ENCODE measurements at regions not wholly inside any gene's neighbourhood (a gene's known extent, or its start where the extent isn't known, plus 50 kb on each side); places are given as distances from the start of the nearest gene placed in this dataset.

DNA sequence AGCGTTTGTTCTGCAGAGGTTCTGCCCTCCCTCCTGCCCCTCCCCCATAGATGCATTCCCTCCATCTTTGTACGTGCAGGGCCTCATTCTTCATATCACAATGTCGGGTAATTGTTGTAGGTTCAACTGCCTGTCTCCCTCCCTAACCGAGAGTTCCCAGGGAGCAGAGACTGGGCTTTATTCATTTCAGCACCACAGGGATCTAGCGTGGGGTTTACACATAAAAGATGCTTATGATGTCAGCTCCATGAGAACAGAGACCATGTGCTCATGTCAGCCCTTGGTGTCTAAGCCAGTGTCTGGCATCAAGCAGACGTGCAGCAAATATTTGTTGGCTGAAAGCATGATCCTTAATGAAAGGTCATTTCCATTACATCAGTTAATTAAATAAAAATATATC, 298.9 kb upstream of the TRIB2 start:
- no peak for DNase-seq (ENCODE audit: low read depth)

DNA sequence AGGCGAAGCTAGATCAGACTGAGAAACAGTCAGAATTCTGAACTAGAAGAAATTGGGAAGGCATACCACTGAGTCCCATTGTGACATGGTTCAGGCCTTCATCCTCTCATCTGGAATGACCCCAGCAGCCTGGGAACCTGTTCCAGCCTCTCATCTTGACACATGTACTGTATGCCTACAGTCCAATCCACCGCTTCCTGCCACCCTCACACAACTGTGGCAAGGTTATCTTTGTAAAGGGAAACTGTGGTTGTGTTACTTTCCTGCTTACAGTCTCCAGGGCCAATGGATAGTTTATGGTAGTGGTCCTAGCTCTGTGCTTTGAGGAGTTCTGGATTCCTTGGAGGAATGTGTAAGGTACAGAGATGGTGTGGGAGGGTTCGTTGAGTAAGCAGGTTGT, 296.9 kb upstream of the TRIB2 start:
- no peak for DNase-seq (ENCODE audit: low read depth)

DNA sequence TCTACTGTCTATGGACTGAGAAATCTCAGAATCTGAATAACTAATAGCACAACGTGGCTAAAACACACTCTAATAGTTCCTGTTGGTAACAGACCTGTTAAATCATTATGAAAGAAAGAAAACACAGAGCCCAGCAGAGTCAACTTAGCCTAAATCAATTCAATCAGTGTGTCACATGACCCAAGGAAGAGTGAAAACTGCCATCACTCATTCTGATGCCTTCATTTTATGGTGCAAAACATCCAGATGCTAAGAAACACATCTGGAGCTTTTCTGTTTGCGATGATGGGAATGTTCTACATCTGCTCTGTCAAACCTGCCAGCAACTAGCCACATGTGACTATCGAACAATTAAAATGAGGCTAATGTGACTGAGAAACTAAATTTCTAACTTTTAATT, 295.7 kb upstream of the TRIB2 start:
- no peak for DNase-seq (ENCODE audit: low read depth)

DNA sequence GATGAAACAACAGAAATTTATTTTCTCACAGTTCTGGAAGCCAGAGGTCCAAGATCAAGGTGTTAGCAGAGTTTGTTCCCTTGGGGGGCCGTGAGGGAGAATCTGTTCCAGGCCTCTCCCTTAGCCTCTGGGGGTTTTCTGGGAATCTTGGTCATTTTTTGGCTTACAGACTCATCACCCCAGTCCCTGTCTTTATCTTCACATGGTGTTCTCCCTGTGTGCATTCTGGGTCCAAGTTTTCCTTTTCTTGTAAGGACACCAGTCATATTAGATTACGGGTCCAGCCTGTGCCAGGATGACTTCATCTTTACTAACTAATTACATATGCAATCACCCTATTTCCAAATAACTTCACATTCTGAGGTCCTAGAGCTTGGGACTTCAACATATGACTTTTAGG, 292.5 kb upstream of the TRIB2 start:
- no peak for DNase-seq (ENCODE audit: low read depth)

DNA sequence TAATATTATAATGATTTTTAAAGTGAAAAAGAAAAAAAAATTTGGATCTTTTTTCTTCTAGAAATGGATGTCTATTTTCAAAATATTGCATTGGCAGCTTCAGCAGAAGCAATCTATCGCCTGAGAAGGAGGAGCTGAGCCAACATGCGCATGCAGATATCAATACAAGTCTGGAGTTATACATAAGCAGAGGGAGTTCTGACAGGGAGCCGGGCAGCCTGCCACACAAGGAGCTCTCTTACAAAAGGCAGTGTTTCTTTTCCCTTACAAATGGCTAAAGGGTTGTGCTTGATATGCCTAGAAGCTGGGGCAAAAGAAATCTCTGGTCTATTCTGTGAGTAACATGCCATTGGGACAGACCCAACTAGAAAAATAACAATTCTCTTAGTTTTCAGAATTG, 291.9 kb upstream of the TRIB2 start:
- DNase-seq (ENCODE audit: low read depth) = no peak

DNA sequence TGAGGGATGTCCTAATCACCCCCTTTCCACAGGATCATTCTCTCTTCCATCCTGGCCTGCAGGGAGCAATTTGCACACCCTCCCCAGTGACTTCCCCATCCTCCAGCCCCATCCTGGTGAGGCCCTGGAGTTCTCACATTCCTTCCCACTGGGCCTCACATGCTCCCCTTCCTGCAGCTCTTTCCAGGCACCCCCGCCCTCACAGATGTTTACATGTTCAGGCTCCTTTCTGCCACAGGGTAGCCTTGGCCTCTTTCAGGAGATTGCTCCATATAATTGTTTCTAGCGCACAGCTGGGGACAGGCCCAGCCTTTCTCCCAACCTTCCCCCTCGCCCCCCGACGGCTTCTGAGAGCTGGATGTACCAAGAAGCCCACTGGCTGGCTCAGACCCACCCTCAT, 288.4 kb upstream of the TRIB2 start:
- no peak for DNase-seq (ENCODE audit: low read depth)

DNA sequence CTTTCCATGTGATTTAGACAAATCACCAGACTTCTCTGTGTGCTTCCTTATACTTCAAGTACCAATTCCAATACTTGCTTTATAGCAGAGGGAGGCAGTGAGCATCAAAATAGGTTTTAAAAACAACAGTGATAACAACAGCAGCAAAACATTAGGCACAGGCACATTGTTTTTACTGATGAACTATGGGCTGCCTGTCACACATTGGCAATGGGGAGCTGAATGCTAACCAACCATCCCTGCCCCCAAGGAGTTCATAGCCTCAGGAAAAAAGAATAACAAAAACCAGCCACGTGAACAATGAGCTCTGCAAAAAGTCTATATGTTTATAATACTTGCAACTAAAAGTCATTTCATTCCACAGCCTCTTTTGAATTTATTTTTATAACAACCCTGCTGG, 287.9 kb upstream of the TRIB2 start:
- no peak for DNase-seq (ENCODE audit: low read depth)

DNA sequence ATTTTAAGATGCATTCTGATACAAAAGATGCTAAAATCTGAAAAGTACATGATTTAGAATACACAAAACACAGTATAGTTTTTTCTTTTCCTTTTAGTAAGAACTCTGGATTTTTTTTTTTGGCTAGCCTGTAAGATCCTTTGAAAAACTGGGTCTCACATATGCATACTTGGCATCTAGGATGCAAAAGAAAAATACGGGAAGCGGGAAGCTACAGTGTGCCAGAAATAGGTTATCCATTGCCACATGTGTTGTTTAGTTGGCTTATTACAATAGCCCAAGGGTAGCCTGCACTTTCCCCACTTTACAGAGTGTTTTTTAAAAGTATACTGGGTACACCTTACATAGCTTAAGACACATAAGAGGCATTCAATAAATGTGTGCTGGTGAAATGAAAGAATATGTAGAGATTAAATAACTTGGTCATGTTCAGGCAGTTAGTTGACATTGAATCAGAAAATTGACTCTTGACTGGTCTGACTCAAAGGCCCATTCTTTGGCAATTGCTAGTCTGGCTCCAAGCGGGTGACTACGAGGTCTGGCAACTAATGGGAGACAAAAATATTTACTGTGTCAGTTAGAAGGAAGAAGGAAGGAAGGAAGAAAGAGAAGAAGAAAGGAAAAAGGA, 286.8 kb upstream of the TRIB2 start:
- no peak for DNase-seq (ENCODE audit: low read depth)

DNA sequence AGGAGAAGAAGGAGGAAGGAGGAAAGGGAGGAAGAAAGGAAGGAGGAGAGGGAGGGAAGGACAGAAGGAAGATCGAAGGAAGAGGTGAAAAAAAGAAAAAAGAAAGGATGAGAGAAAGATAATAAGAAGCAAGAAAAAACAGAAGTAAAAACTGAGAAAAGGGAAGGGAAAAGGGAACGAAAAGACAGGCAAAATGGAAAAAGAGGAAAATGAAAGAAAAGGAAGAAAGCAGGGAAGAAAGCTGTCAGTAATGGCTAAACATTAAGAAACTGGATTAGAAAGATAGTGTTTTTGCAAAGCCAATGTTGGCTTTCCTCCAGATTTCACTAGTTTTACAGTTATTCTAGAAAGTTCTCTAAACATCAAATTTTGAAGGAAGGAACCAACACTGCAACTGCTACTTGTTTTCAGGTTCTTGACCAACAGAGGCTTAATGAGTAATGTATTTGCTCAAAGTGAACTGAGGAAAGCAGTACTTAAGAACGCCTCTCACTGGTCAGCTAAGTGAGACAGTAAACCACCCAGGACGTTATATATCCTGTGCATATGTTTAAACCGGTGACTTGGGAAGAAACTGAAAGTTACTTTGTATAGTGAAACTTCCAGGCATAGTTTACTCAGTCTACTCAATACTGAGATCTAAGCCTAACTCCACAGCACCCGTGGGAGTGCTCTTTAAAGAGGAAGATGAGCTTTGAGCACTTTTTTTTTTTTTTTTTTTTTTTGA, 286.2 kb upstream of the TRIB2 start:
- DNase-seq (ENCODE audit: low read depth) = no peak

DNA sequence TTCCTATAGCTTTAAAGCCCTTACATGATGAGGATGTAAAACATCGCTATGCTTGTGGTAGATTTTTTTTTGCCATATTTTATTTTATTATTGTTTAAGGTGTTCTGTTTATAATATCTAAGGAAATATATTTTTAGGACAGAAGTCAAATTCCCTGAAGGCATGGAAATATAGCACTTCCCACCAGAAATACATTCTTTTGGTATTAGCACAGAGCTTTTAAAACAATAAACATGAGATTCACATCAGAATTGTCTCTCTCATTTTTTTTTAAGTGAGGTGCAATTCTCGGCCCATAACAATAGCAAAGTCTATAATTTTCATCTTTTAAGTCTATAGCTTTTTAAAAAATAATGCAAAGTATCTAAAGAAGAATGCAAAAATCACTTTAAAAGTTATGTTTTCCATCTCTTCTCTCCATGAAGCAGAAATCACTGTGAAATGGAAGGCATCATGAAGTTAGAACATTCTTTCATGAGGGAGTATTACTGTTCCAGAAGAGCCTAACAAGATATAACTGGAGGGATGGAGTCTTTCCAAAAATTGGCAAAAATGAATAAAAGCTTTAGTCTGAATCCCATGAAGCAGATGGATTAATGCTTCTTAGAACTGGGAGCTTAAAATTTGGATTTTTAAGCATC, 283.6 kb upstream of the TRIB2 start:
- DNase-seq (ENCODE audit: low read depth) = no peak

DNA sequence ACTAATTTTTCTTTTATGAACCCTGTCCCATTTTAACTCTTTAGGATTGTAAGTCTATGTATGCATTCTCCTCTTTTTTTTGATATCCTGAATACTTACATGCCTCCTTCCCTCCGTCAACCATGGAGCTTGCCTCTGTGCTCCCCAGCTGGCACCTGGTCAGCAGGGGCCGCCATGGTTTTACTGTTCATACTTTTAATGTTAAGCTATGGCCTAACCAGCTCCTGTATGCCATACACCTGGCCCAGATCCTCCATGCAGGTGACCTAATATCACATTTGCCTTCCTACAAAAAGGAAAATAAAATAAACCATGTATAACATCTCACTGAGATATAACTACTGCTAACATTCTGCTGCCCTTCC, 283.1 kb upstream of the TRIB2 start:
- no peak for DNase-seq (ENCODE audit: low read depth)

DNA sequence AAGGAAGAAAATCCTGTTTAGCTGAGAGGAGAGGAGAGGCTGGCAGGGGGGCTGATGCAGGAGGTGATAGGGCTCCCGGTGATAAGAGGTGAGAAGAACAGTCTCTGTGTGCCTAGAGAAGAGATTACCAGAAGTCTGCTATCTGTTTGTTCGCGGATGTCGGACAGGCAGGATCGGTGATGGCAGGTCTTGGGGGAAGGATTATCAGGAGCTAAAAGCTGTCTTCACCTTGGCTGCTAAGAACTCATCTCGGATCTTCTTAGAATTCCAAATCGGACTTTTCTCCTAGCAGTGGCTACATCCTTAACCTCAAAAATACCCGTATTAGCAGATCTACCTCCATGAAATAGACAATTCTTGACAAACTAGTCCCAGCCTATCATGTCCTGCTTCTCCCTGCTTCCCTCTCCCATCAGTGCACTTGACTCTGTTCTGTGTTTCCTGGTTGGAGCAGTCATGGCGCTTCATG, 282.1 kb upstream of the TRIB2 start:
- no peak for DNase-seq (ENCODE audit: low read depth)

DNA sequence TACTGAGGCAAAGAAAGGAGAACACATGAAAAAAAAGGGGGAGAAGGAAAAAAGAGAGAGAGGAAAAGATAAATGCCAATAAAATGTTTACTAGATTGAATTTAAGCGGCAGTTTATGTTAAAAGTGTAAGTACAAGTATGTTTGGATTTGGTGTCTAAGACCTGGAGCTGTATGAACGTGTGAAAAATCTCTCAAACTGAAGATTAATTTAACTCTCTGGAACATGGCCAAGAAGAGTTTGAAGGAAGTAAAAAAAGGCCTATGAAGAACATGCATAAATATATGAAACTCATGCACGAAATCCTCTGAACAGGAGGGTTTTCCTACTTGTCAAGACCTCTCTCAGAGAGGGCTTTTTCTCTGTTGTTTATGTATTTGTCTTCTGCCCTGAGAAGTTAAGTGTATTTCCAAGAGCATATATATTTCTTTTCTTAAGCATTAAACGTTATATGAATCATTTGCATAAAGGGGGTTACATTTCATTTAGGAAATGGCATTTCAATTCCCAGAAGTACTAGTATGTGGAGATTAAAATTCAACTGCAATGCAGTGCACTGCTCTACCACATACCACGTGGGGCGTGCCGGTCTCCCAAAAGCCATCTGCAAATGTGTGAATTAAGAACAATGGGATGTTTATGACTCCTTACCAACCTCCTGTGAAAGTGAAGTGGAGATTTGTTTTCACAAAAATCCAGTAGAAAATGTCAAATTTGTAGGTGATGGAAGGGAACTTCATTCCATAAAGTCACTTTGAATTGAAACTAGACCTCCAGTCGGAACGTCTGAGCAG, 281.1 kb upstream of the TRIB2 start:
- no peak for DNase-seq (ENCODE audit: low read depth)

DNA sequence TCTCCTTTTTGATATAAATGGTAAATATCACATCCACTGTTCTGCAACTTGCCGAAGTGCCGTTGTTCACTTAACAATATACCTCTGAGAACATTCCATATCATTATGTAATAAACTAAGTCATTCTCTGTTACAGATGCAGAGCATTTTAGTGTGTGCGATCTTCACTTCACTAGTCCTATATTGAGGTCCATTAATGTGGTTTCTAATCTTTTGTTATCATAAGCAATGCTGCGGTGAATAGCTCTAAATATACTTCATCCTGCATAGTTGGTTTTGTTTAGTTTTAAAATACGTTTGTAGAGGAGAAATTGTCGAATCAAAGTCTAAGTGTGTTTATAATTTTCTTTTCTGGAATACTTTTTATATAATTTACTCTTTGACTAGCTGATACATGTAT, 280.3 kb upstream of the TRIB2 start:
- DNase-seq (ENCODE audit: low read depth) = no peak

DNA sequence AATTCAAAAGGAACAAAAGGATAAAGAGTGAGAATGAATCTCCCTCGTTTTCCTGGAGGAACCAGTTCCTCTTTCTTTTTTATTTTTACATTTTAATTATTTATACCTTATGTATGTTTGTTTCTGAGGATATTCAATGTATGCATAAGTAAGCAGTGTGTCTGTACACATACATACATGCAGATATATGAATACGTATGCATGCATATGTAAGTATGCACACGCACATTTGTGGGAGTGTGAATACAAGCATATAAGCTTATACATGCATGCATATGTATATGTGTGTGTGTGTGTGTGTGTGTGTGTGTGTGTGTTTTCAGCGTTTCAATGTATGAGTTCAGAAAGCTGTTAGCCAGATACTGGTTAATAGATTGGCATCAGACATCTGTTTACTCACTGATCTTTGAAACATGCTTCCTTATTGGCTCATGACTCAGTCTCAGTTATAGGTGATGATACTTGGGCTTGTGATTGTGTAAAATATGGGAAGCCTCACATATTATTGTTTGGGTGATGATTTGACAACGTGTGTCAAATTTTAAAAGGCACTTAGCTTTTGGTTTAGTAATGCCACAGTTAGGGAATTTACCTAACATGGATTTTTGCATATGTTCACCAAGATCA, 279.7 kb upstream of the TRIB2 start:
- DNase-seq (ENCODE audit: low read depth) = no peak

DNA sequence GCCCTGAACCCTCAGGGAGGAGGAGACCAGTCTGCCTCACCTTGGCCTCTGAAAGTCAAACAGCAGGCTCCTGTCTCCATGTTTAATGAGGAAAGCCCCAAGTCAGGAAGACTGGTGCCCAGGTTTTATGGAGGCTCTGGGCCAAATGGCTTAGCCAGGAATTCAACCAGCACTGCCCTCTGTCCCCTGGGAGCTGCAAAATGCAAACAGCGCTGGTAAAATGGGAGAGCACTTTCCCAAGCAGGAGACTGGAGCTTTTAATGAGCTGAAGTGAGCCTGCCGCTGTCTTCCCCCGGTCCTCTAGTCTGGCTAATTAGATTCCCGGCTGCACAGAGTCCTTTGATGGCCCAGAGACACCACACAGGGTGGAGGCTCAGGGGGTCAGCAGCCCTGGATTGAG, 276.0 kb upstream of the TRIB2 start:
- DNase-seq (ENCODE audit: low read depth) = no peak

DNA sequence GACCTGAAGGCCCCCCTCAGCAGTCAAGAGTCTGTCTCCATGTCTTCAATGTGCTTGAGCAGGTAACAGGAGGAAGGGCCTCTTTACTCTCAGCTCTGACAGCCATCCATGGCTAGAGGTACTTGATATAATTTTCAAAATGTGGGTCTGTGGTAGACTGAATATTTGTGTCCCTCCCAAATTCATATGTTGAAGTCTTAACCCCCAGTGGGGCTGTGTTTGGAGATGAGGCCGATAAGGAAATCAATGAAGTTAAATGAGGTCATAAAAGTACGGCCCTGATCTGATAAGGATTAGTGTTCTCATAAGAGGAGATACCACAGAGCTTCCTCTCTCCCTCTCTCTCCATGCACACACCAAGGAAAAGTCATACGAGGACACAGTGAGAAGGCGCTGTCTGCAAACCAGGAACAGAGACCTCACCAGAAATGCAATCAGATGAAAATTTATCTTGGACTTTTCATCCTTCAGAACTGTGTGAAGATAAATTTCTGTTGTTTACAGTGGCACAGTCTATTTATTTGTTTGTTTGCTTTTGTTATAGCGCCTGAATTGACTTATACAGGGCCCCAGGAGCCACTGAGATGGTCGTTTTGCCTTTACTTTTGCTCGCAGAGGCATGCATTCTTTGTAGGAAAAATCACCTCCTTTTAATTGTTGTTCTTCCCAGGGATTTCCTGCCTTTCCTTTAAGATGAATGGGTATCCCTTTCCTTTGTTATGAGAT, 274.8 kb upstream of the TRIB2 start:
- DNase-seq (ENCODE audit: low read depth) = no peak

DNA sequence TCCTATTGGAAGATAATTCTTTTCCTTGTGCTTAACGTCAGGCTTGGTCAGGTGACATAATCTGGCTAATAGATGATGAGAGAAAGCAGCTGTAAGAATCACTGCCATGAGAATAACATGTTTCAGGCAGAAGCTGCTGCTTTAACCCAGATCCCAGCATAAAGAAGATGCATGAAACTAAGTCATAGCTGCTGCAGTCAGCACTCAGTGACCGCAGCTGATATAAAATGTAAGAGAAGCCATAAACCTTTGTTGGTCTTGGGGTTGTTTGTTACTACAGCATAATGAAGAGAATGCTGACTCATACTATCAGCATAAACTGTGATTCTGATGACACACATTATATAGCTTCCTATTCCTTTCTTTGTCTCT, 274.3 kb upstream of the TRIB2 start:
- DNase-seq (ENCODE audit: low read depth) = no peak

DNA sequence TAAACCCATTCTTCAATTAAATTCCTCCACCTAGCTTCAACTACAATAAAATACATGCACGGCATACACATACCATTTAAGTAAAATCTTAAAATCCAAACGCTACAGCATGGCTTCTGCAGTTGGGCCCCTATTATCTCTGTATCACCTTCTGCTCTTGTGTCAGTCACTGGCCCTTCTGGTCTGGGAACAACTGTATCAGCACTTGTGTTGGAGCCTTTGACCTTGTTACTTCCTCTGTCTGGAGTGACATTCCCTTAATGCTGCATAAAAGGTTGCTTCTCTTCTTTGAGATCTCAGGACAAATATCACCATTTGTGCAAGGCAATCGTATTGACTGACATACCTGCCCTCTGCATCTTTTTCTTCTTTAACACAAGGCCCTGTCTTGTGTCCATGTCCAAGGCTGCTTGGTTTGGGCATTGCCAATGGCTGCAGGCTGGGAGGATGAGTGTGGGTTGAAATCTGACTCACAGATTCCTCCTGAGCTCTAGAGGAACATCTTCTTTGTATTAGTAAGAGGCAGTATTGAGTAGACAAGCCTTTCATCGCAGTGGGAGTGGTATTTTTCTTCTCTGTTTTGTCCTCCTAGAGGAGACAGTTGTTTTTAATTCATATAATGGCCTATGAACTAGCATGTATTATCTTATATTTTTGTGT, 267.8 kb upstream of the TRIB2 start:
- no peak for DNase-seq (ENCODE audit: low read depth)

DNA sequence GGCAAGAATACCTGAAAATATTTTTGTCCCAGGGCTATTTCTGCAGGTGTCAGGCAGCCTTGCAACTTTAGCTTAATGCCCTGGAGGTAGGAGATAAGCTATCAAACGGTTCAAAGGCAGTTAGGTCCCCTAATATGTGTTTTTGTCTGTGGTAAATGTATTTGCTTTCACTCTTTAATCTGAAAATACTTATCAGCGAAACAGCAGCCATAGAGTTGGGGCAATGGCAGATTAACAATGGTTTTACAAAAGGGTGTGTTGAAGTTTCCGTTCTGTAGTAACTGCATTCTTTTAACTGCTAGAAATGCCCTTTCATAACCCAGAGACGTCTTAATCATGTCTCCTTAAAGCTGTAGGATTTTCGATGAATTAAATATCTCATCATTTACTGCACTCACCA, 265.0 kb upstream of the TRIB2 start:
- no peak for DNase-seq (ENCODE audit: low read depth)

DNA sequence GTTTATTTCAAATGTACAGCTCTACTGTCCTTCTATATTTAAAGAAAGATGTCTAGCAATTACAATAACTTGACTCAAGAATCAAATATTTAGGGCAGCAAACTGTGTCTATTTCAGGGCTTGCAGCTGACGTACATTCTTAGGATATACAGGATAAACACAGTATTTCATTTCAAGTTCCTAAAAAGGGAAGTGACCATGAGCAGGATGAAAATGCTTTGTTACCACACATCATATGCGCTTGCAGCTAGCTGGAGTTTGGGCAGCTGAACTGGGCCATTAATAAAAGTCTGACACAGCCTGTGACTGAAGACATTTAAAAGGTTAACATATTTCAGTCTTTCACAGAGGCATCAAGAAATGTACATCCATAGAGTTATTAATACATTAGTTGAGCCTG, 264.6 kb upstream of the TRIB2 start:
- no peak for DNase-seq (ENCODE audit: low read depth)
